HG03280 (cell line): ENCODE measurements at regions not wholly inside any gene's neighbourhood (a gene's known extent, or its start where the extent isn't known, plus 50 kb on each side); places are given as distances from the start of the nearest gene placed in this dataset.

Experiments used
- ATAC-seq: cut with Tn5 transposase; IDR thresholded peaks from one replicate; pipeline ENCODE4 v1.9.1; 2021; ENCODE audit warnings: mild to moderate bottlenecking, moderate library complexity; ENCODE audit not compliant: unreplicated experiment

- no peak for ATAC-seq
These were observed 78.8 kb downstream of the TET3 start for GRCh38 chr2:74063486-74063885.

DNA sequence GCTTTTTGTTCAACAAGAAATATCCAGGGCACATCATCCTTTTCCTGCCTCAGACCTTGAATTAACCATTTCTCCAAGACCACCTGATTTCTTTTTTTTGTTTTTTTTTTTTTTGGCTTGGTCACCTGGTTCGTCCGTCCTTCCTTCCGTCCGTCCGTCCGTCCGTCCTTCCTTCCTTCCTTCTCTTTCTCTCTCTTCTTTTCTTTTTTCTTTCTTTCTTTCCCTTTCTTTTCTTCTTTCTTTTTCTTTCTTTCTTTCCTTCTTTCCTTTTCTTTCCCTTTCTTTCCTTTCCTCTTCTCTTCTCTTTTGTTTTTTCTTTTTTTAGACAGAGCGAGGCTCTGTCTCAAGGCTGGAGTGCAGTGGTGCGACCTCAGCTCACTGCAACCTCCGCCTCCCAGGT, 80.7 kb downstream of the TET3 start:
- no peak for ATAC-seq

- no peak for ATAC-seq
These were observed 81.1 kb downstream of the BOLA3 start for GRCh38 chr2:74066491-74067203.

DNA sequence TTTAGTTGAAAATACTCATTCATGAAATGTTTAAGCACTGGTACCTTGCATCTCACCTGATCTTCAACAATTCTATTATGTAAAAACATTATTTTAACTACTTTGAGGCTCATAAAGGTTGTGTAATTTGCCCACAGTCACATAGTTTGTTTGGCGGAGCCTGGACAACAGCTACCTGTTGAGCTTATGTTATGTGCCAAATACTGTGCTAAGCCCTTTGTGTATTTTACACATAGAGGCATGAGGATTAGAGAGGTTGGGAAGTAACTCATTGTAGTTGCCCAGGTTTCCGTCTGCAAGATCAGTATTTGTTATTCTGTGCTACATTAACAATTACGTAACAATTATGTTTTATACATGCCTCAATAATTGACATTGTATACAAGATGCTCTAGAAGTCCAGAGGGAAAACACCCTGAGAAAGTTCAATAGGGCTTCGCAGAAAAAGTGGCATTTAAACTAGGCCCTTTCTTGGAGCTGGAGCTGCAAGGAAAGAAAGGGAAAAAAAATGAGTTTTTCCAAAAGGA, 80.4 kb downstream of the BOLA3 start:
- ATAC-seq, result no peak

GRCh38 chr2:74070991-74071390, 76.7 kb downstream of the BOLA3 start:
- ATAC-seq, result no peak

- no peak for ATAC-seq
These were observed 76.3 kb downstream of the BOLA3 start for GRCh38 chr2:74071426-74071825.

- no peak for ATAC-seq
These were observed 75.1 kb downstream of the BOLA3 start for GRCh38 chr2:74072565-74072964.

GRCh38 chr2:74074487-74074886, 73.2 kb downstream of the BOLA3 start:
- no peak for ATAC-seq

- no peak for ATAC-seq
These were observed 71.6 kb downstream of the BOLA3 start for GRCh38 chr2:74076074-74076470.

GRCh38 chr2:74077636-74078035, 70.1 kb downstream of the BOLA3 start:
- ATAC-seq, result no peak

- ATAC-seq, result no peak
These were observed 69.2 kb downstream of the BOLA3 start for GRCh38 chr2:74078466-74078865.

DNA sequence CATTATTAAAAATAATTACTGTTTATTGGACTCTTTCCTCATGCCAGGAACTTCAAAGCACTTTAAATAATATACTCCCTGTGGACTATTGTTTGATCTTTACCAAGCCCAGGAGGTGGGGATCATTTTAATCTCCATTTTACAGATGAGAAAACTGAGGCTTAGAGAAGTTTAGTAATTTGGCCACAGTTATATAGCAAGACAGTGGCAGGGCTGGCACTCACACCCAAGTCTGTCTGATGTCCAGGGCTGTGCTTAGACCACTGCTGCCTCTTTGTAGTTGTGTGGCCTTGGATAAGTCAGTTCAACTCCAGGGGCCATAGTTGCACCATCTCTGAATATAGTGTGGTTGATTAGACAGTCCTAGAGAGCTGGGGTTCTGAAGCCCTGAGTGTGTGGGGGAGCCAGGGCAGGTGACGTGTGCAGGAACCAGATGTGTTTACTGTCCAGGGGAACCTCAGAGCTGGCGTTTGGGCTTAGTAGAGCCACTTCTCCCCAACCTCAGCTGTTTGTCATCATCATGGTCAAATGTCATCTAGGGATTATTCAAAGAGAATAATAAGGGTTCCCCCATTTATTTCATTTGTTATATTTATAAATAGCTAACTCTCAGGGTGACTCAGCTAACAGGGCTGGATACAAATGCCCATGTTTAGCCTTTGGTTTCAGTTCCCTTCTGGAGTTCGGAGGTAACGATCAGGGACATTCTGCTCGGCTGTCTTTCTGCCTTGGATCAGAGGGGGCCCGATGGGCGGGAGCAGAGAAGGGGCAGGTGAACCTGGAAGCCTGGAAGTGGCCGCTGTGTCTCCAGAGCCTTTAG, 68.0 kb downstream of the BOLA3 start:
- ATAC-seq, result peak; percentile 77

GRCh38 chr2:74080346-74080745, 67.4 kb downstream of the BOLA3 start:
- peak; percentile 8 for ATAC-seq

DNA sequence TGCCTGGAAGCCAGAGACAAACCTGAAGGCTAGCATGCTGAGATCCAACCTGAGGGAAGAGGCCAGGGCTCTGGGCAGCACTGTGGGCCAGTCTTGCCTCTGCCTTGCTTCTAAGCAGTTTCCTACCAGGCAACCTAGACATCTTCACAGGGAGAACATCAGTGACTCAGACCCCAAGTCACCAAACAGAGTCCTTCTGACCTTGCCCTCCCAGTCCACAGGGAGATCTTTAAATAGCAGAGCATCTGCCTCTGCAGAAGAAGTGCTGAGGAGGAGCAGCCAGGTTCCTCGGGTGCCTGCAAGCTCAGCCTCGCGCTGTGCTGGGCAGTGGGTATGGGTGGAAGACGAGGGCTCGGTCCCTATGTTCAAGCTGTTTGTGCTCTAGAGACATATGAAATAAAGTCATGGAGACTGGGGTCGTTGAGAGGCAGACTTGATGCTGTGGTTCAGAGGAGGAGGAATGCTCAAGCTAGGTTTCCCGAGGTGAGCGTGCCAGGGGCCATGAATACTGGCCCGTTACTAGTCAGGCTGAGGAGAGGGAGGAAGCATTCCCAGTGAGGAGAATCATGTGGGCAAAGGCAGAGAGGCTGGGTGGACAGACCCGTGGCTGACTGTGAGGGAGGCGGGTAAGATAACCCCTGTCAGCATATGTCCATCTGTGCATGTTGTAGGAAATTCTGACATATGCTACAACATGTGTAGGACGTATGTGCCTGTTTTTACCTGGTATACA, 66.5 kb downstream of the BOLA3 start:
- ATAC-seq, result no peak

- ATAC-seq, result no peak
These were observed 66.0 kb downstream of the BOLA3 start for GRCh38 chr2:74081763-74082110.

- ATAC-seq, result no peak
These were observed 64.0 kb downstream of the BOLA3 start for GRCh38 chr2:74083750-74084149.
